ENCODE measurements at regions not wholly inside any gene's neighbourhood (a gene's known extent, or its start where the extent isn't known, plus 50 kb on each side); places are given as distances from the start of the nearest gene placed in this dataset.

GRCh38 chr3:31462050-31462569, 70.6 kb upstream of the STT3B start:
- TF ChIP-seq CTCF (conservative IDR thresholded peaks at IDR 0.05) (no peak), EZH2 (IDR thresholded peaks at IDR 0.05; ENCODE audit: low read depth) (no peak)
